ENCODE measurements at regions not wholly inside any gene's neighbourhood (a gene's known extent, or its start where the extent isn't known, plus 50 kb on each side); places are given as distances from the start of the nearest gene placed in this dataset.

GRCh38 chr4:138650495-138650894 lies 365.1 kb upstream of the NOCT start:
- no peaks in the 10 kb centered on the region for H3K27me3 ChIP-seq (ENCODE audit: insufficient read depth, low read length, poor library complexity, severe bottlenecking)
- no peak overlapping the region for H3K4me3 ChIP-seq (ENCODE audit: low read length, poor library complexity, severe bottlenecking)
- no peaks in the 10 kb centered on the region for H3K9me3 ChIP-seq (ENCODE audit: insufficient read depth, low read depth, low read length)
- no peaks in the 10 kb centered on the region for H4K20me1 ChIP-seq (ENCODE audit: insufficient read depth, low read length, poor library complexity, severe bottlenecking)
- no peaks in the 10 kb centered on the region for H3K4me1 ChIP-seq (ENCODE audit: insufficient read depth, low read length, poor library complexity, severe bottlenecking)
- no peak overlapping the region for H3K9ac ChIP-seq (ENCODE audit: low read depth, low read length, poor library complexity, severe bottlenecking)
- TF ChIP-seq, protein P1, sequence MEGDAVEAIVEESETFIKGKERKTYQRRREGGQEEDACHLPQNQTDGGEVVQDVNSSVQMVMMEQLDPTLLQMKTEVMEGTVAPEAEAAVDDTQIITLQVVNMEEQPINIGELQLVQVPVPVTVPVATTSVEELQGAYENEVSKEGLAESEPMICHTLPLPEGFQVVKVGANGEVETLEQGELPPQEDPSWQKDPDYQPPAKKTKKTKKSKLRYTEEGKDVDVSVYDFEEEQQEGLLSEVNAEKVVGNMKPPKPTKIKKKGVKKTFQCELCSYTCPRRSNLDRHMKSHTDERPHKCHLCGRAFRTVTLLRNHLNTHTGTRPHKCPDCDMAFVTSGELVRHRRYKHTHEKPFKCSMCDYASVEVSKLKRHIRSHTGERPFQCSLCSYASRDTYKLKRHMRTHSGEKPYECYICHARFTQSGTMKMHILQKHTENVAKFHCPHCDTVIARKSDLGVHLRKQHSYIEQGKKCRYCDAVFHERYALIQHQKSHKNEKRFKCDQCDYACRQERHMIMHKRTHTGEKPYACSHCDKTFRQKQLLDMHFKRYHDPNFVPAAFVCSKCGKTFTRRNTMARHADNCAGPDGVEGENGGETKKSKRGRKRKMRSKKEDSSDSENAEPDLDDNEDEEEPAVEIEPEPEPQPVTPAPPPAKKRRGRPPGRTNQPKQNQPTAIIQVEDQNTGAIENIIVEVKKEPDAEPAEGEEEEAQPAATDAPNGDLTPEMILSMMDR (conservative IDR thresholded peaks at IDR 0.05; ENCODE audit: low read length): no peak
- TF ChIP-seq EZH2phosphoT487 (IDR thresholded peaks at IDR 0.05; ENCODE audit: borderline replicate concordance): no peak
- H2AFZ ChIP-seq (ENCODE audit: low read length): no peak overlapping the region
- H3K36me3 ChIP-seq (ENCODE audit: insufficient read depth, low read length): no peaks in the 10 kb centered on the region
- no peaks in the 10 kb centered on the region for H3F3A ChIP-seq (ENCODE audit: low read depth)
- H3K79me2 ChIP-seq (ENCODE audit: insufficient read depth, low read length): no peaks in the 10 kb centered on the region
- no peak overlapping the region for H3K4me2 ChIP-seq (ENCODE audit: low read depth, low read length, poor library complexity, severe bottlenecking)
- H3K9me2 ChIP-seq (replicated peaks; ENCODE audit: low read depth, low read length): 0 out of 2 replicates have a peak, but pooled peaks cover 3% of the 10 kb centered on the region

GRCh38 chr4:138647433-138647832 lies 368.1 kb upstream of the NOCT start:
- no peaks in the 10 kb centered on the region for H3K9me3 ChIP-seq (ENCODE audit: insufficient read depth, low read depth, low read length)
- no peaks in the 10 kb centered on the region for H3K4me1 ChIP-seq (ENCODE audit: insufficient read depth, low read length, poor library complexity, severe bottlenecking)
- no peaks in the 10 kb centered on the region for H3K9me2 ChIP-seq (replicated peaks; ENCODE audit: low read depth, low read length)
- H3K9ac ChIP-seq (ENCODE audit: low read depth, low read length, poor library complexity, severe bottlenecking): no peak overlapping the region
- no peaks in the 10 kb centered on the region for H4K20me1 ChIP-seq (ENCODE audit: insufficient read depth, low read length, poor library complexity, severe bottlenecking)
- no peaks in the 10 kb centered on the region for H3K27me3 ChIP-seq (ENCODE audit: insufficient read depth, low read length, poor library complexity, severe bottlenecking)
- no peak for TF ChIP-seq EZH2phosphoT487 (IDR thresholded peaks at IDR 0.05; ENCODE audit: borderline replicate concordance)
- TF ChIP-seq, protein P1 (conservative IDR thresholded peaks at IDR 0.05; ENCODE audit: low read length): no peak
- no peak overlapping the region for H3K4me2 ChIP-seq (ENCODE audit: low read depth, low read length, poor library complexity, severe bottlenecking)
- H3K36me3 ChIP-seq (ENCODE audit: insufficient read depth, low read length): no peaks in the 10 kb centered on the region
- H3K4me3 ChIP-seq (ENCODE audit: low read length, poor library complexity, severe bottlenecking): no peak overlapping the region
- no peaks in the 10 kb centered on the region for H3F3A ChIP-seq (ENCODE audit: low read depth)
- H3K79me2 ChIP-seq (ENCODE audit: insufficient read depth, low read length): no peaks in the 10 kb centered on the region
- no peak overlapping the region for H2AFZ ChIP-seq (ENCODE audit: low read length)

GRCh38 chr4:138646383-138646782 lies 369.2 kb upstream of the NOCT start:
- H3K9me3 ChIP-seq (ENCODE audit: insufficient read depth, low read depth, low read length): no peaks in the 10 kb centered on the region
- no peaks in the 10 kb centered on the region for H3K36me3 ChIP-seq (ENCODE audit: insufficient read depth, low read length)
- H3K9ac ChIP-seq (ENCODE audit: low read depth, low read length, poor library complexity, severe bottlenecking): no peak overlapping the region
- H2AFZ ChIP-seq (ENCODE audit: low read length): no peak overlapping the region
- H3K4me3 ChIP-seq (ENCODE audit: low read length, poor library complexity, severe bottlenecking): no peak overlapping the region
- TF ChIP-seq, protein P1 (conservative IDR thresholded peaks at IDR 0.05; ENCODE audit: low read length): no peak
- no peak for TF ChIP-seq EZH2phosphoT487 (IDR thresholded peaks at IDR 0.05; ENCODE audit: borderline replicate concordance)
- no peaks in the 10 kb centered on the region for H3F3A ChIP-seq (ENCODE audit: low read depth)
- H3K79me2 ChIP-seq (ENCODE audit: insufficient read depth, low read length): no peaks in the 10 kb centered on the region
- H3K27me3 ChIP-seq (ENCODE audit: insufficient read depth, low read length, poor library complexity, severe bottlenecking): no peaks in the 10 kb centered on the region
- H3K4me2 ChIP-seq (ENCODE audit: low read depth, low read length, poor library complexity, severe bottlenecking): no peak overlapping the region
- no peaks in the 10 kb centered on the region for H4K20me1 ChIP-seq (ENCODE audit: insufficient read depth, low read length, poor library complexity, severe bottlenecking)
- H3K9me2 ChIP-seq (replicated peaks; ENCODE audit: low read depth, low read length): no peaks in the 10 kb centered on the region
- no peaks in the 10 kb centered on the region for H3K4me1 ChIP-seq (ENCODE audit: insufficient read depth, low read length, poor library complexity, severe bottlenecking)
